PC-3 (cell line): ENCODE measurements at regions not wholly inside any gene's neighbourhood (a gene's known extent, or its start where the extent isn't known, plus 50 kb on each side); places are given as distances from the start of the nearest gene placed in this dataset.

Experiments
- ATAC-seq: fragments of 200-7000 bp; cut with Tn5 transposase; 2 replicates; pipeline ENCODE4 v1.9.1; 2020; ENCODE audit warnings: mild to moderate bottlenecking, moderate library complexity
- BruUV-seq: library from RNA; stranded (reverse); fragments of 400-500 nt; replicated peaks from 2 replicates; lab custom pipeline; 2021; lab: Mats Ljungman, UMichigan
- CTCF ChIA-PET: fragments of 300-600 bp; sonication (Branson Sonifier 250); formaldehyde crosslinking; loops from one replicate; lab custom pipeline; 2022; ENCODE audit warnings: antibody characterized with exemption; lab: Charles Lee
- POLR2A ChIA-PET: fragments of 300-600 bp; sonication (Branson Sonifier 250); formaldehyde crosslinking; loops from one replicate; lab custom pipeline; 2022; ENCODE audit warnings: antibody characterized with exemption; ENCODE audit not compliant: unreplicated experiment; lab: Charles Lee
- DNase-seq: peaks from one replicate; pipeline ENCODE4 v3.0.0-alpha.2; 2015
- H2AFZ ChIP-seq: fragments of 300-600 bp; sonication (generic); 2 replicates; pipeline ENCODE4 v1.6.0; 2016; ENCODE audit warnings: antibody characterized with exemption, low read length
- H3F3A ChIP-seq: fragments of 300-600 bp; sonication (generic); one replicate; pipeline ENCODE4 v1.6.0; 2017; ENCODE audit warnings: antibody characterized with exemption, low read length, control low read depth, mild to moderate bottlenecking; ENCODE audit not compliant: unreplicated experiment
- H3K27ac ChIP-seq: fragments of 300-600 bp; sonication (generic); 2 replicates; pipeline ENCODE4 v1.5.1; 2016; ENCODE audit warnings: mild to moderate bottlenecking, low read length
- H3K27me3 ChIP-seq: fragments of 300-600 bp; sonication (generic); 2 replicates; pipeline ENCODE4 v1.6.1; 2016; ENCODE audit warnings: low read length, mixed read lengths
- H3K36me3 ChIP-seq: fragments of 300-600 bp; sonication (generic); 2 replicates; pipeline ENCODE4 v1.6.1; 2016; ENCODE audit warnings: low read depth, mixed run types, low read length, mixed read lengths
- H3K4me1 ChIP-seq: fragments of 300-600 bp; sonication (generic); 2 replicates; pipeline ENCODE4 v1.5.1; 2016; ENCODE audit warnings: low read length; ENCODE audit not compliant: insufficient read depth
- H3K4me2 ChIP-seq: fragments of 300-600 bp; sonication (generic); 2 replicates; pipeline ENCODE4 v1.6.0; 2016; ENCODE audit warnings: low read length
- H3K4me3 ChIP-seq: fragments of 300-600 bp; sonication (generic); 2 replicates; pipeline ENCODE4 v1.5.1; 2016; ENCODE audit warnings: mild to moderate bottlenecking, low read length, mixed read lengths
- H3K79me2 ChIP-seq: fragments of 300-600 bp; sonication (generic); 2 replicates; pipeline ENCODE4 v1.6.1; 2017; ENCODE audit warnings: low read length, mixed read lengths
- H3K9ac ChIP-seq: fragments of 300-600 bp; sonication (generic); 2 replicates; pipeline ENCODE4 v1.6.0; 2016; ENCODE audit warnings: mild to moderate bottlenecking, low read length
- H3K9me2 ChIP-seq: fragments of 300-600 bp; sonication (generic); replicated peaks from 2 replicates; pipeline ENCODE4 v1.6.1; 2016; ENCODE audit warnings: mixed run types, low read length, mixed read lengths
- H3K9me3 ChIP-seq: fragments of 300-600 bp; sonication (generic); 2 replicates; pipeline ENCODE4 v1.6.1; 2016; ENCODE audit warnings: low read length, mixed read lengths
- H4K20me1 ChIP-seq: fragments of 300-600 bp; sonication (generic); 2 replicates; pipeline ENCODE4 v1.6.1; 2016; ENCODE audit warnings: low read length, mixed read lengths
- EZH2 ChIP-seq: fragments of 300-600 bp; sonication (generic); IDR thresholded peaks from one replicate; pipeline ENCODE4 v1.6.1; 2017; ENCODE audit warnings: antibody characterized with exemption, mild to moderate bottlenecking, low read length; ENCODE audit not compliant: unreplicated experiment
- EZH2phosphoT487 ChIP-seq: fragments of 300-600 bp; sonication (generic); IDR thresholded peaks from 2 replicates; pipeline ENCODE4 v1.6.1; 2018; ENCODE audit warnings: mild to moderate bottlenecking, antibody characterized with exemption, low read length, borderline replicate concordance
- intact Hi-C: fragments of 100-400 bp; cut with micrococcal nuclease; formaldehyde crosslinking; loops from 2 replicates; pipeline ENCODE4 v1.9.0; 2023
- TF ChIP-seq, protein P1 (sequence below): fragments of 300-600 bp; sonication (generic); conservative IDR thresholded peaks from 2 replicates; pipeline ENCODE4 v1.5.1; 2017; ENCODE audit warnings: antibody characterized with exemption, low read depth, mild to moderate bottlenecking, low read length

DNA sequence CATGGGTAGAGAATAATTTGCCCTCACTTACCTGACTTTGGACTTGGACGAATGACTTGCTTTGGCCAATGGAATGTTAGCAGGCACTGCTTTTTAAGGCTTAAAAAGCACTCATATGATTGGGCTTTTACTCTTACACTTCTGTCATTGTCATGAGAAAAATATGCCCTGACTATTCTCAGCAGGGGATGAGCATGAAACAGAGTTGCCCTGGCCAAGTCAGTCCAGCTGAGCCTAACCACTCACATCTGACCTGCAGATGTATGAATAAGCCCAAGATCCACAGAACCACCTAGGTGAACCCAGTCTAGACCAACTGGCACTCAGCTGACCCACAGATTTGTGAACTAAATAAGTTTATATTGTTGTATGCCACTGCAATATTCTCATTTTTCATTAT, 573.5 kb downstream of the TNS3 start:
- ChIA-PET CTCF (no interaction called here), POLR2A (no interaction called here)
- Histone ChIP-seq H3K27ac (no peak overlapping the region), H3K36me3 (no peaks in the 10 kb centered on the region), H2AFZ (no peak overlapping the region), H3K27me3 (no peaks in the 10 kb centered on the region), H3K79me2 (no peaks in the 10 kb centered on the region), H3F3A (no peaks in the 10 kb centered on the region), H3K9me2 (no peaks in the 10 kb centered on the region), H3K4me2 (no peak overlapping the region), H3K4me1 (no peaks in the 10 kb centered on the region), H3K9me3 (no peaks in the 10 kb centered on the region), H3K9ac (no peak overlapping the region), H4K20me1 (no peaks in the 10 kb centered on the region), H3K4me3 (no peak overlapping the region)
- intact Hi-C loops = no loop called here
- ATAC-seq = no peak
- BruUV-seq = no TSS peak
- no peak for DNase-seq
- TF ChIP-seq EZH2phosphoT487 (no peak), EZH2 (no peak)
- TF ChIP-seq, protein P1, sequence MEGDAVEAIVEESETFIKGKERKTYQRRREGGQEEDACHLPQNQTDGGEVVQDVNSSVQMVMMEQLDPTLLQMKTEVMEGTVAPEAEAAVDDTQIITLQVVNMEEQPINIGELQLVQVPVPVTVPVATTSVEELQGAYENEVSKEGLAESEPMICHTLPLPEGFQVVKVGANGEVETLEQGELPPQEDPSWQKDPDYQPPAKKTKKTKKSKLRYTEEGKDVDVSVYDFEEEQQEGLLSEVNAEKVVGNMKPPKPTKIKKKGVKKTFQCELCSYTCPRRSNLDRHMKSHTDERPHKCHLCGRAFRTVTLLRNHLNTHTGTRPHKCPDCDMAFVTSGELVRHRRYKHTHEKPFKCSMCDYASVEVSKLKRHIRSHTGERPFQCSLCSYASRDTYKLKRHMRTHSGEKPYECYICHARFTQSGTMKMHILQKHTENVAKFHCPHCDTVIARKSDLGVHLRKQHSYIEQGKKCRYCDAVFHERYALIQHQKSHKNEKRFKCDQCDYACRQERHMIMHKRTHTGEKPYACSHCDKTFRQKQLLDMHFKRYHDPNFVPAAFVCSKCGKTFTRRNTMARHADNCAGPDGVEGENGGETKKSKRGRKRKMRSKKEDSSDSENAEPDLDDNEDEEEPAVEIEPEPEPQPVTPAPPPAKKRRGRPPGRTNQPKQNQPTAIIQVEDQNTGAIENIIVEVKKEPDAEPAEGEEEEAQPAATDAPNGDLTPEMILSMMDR = no peak

DNA sequence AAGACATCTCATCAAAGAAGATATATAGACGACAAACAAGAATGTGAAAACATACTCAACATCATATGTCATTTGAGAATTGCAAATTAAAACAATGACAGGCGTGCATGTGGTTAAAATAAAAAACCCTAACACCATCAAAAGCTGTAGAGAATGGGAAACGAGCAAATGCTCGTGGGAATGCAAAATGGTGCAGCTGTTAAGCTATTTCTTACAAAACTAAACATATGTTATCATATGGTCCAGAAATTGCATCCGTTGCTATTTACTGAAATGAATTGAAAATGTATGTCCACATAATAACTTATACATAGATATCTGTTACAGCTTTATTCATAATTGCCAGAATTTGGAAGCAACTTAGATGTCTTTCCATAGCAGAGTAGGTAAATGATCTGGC, 574.4 kb downstream of the TNS3 start:
- ChIA-PET CTCF (no interaction called here), POLR2A (no interaction called here)
- H3K27ac ChIP-seq = no peak overlapping the region
- no peaks in the 10 kb centered on the region for H3K9me3 ChIP-seq
- H3K36me3 ChIP-seq = no peaks in the 10 kb centered on the region
- no peak overlapping the region for H3K4me3 ChIP-seq
- no peak overlapping the region for H3K9ac ChIP-seq
- intact Hi-C loops = no loop called here
- no peaks in the 10 kb centered on the region for H3K27me3 ChIP-seq
- no peak overlapping the region for H2AFZ ChIP-seq
- no peak for ATAC-seq
- H3F3A ChIP-seq = no peaks in the 10 kb centered on the region
- H3K79me2 ChIP-seq = no peaks in the 10 kb centered on the region
- H3K9me2 ChIP-seq = no peaks in the 10 kb centered on the region
- TF ChIP-seq EZH2phosphoT487 = no peak
- TF ChIP-seq, protein P1 = no peak
- no peak for TF ChIP-seq EZH2
- no peak for DNase-seq
- no peak overlapping the region for H3K4me2 ChIP-seq
- no peaks in the 10 kb centered on the region for H3K4me1 ChIP-seq
- H4K20me1 ChIP-seq = no peaks in the 10 kb centered on the region
- BruUV-seq = no TSS peak

DNA sequence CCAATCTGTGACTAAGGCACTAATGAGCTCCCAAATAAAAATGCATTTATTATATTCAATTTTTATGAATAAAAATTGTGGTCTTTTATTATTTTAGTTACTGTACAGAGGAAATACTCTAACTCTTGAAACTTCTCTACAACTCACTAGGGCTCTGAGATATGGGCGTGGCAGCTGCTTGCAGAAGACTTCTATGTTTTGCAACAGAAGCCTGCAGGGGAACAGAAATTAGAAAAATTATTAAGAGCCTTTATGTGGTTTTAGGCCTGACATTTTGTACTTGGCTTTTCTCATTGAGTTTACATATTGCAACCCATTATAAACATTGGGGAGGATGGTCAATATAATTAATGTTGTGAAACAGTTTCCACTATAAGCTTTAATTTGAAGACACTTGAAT, 581.4 kb downstream of the TNS3 start:
- Histone ChIP-seq H3F3A (no peaks in the 10 kb centered on the region), H3K4me2 (no peak overlapping the region), H3K9me3 (no peaks in the 10 kb centered on the region), H4K20me1 (no peaks in the 10 kb centered on the region), H3K27me3 (no peaks in the 10 kb centered on the region), H3K79me2 (no peaks in the 10 kb centered on the region), H3K27ac (no peak overlapping the region), H3K4me1 (no peaks in the 10 kb centered on the region), H3K9me2 (no peaks in the 10 kb centered on the region), H3K9ac (no peak overlapping the region), H3K4me3 (no peak overlapping the region), H3K36me3 (no peaks in the 10 kb centered on the region), H2AFZ (no peak overlapping the region)
- intact Hi-C loops = no loop called here
- POLR2A ChIA-PET = no interaction called here
- ATAC-seq = no peak
- TF ChIP-seq EZH2phosphoT487 = no peak
- TF ChIP-seq, protein P1 = no peak
- TF ChIP-seq EZH2 = no peak
- no peak for DNase-seq
- no TSS peak for BruUV-seq
- CTCF ChIA-PET = no interaction called here
